NCI-H2029 (cell line): ENCODE measurements at regions not wholly inside any gene's neighbourhood (a gene's known extent, or its start where the extent isn't known, plus 50 kb on each side); places are given as distances from the start of the nearest gene placed in this dataset.
"Not testable (repeated sequence)": the region's sequence is repeated elsewhere in the genome, so short reads cannot be mapped to it uniquely, and the experiment has no call there.

Experiments
- DNase-seq: peaks from one replicate; lab custom pipeline; 2025; lab: John Stamatoyannopoulos, UW

DNA sequence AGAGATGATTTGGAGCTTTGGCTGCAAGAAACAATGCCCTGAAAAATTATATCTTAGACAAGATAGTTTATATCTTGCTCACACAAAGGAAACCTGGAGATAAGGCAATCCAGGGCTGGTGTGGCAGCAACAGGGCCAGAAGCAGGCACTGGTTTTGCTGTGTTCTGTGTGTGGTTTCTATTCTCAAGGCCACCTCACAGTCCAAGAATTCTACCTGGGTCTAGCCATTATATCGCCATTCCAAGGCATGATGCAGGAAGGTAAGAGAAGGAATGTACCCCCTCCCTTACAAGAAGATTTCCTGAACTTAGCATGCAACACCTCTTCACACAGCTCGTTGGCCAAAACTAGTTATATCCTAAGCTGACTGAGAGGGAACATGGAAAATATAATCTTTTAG is 74.5 kb upstream of the MEGF10 start:
- no peak for DNase-seq

DNA sequence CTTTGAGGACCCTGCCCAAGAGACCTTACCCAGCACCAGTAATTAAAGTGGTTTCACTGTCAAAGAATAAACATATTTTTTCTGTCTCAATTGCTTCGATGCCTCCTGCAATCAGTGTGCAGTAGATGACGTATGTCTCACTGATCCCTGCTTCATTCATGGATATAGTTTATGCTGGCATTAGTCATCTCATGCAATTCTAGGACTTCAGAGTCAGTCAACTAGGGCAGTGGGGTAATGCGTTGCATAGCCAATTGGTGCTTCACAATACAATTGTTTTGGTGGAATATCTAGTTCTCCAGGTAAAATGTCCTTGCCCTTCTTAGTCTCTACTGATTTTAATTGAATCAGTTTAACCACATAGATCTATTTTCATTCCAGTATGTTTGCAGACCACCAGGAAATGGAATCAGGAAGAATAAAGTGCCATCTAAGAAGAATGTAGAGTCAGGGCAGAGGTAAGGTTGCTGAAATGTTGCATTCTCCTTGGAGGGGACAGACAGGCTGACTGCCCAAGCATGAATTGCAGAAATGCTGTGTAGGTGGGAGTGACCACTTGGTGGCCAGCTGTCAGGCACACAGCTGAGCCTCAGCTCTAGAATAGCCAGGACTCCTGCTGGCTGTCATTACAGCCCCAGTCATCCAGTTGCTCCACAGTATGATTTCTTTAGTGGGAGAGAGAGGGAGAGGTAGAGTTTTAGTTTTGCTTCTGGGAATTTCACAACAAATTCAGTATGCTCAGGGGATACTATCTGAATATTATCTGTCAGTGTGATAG is 73.5 kb upstream of the MEGF10 start:
- no peak for DNase-seq

DNA sequence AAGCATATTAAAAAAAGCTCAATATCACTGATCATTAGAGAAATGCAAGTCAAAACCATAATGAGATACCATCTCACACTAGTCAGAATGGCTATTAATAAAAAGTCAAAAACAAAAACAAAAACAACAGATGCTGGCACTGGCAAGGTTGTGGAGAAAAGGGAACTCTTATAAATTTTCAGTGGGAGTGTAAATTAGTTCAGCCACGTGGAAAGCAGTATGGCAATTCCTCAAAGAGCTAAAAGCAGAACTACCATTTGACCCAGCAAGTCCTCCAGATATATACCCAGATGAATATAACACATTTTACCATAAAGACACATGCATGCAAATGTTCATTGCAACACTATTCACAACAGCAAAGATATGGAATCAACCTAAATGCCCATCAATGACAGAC is 68.7 kb upstream of the MEGF10 start:
- DNase-seq, result not testable (repeated sequence)

DNA sequence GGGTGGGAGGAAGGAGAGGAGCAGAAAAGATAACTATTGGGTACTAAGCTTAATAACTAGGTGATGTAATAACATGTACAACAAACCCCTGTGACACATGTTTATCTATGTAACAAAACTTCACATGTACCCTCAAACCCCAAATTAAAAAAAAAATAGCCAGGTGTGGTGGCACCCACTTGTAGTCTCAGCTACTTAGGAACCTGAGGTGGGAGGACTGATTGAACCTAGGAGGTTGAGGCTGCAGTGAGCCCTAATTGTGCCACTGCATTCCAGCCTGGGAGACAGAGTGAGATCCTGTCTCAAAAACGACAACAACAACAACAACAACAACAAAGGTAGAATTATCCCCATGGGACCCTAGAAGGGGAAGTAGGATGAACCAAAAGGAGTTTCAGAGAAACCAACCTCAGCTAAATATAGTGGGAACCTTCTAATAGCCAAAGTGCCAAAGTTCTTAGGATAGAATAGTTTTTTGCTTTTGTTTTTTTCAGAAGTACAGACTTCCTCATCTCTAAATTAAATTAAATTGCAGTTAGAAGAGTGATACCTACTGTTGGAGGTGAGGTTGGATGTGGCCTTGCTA is 67.9 kb upstream of the MEGF10 start:
- not testable (repeated sequence) for DNase-seq

DNA sequence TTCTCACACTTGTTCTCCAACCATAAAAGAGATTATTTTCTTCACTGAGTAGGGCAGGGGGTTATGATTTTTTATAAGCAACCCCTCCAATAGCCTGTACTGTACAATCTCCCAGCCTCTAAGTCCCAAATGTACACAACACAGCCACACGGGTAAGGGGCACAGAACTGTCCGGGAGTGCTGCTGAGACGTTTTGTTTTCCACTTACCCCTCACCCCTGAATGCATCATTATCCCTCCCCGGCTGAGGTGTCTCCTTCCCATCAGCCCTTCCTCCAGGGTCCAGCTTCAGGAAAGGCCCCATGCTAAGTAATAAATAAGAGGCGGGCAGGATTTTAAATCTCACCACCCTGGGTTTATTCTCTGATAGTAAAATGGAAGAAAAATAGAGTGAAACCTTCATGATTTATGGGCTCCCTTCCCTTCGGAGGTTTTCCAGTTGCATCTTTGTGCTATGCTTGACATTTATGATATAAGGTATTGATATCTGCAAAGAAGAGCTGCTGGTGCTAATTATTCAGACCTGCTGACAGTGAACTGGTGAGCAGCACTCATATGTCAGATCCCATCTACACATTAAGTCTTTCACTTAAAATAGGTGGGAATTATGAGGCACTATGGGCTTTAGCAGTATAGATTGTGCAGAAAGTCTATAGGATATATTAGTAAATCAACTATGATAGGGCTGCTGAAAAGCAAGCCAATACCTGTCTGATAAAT is 67.2 kb upstream of the MEGF10 start:
- DNase-seq, result no peak

DNA sequence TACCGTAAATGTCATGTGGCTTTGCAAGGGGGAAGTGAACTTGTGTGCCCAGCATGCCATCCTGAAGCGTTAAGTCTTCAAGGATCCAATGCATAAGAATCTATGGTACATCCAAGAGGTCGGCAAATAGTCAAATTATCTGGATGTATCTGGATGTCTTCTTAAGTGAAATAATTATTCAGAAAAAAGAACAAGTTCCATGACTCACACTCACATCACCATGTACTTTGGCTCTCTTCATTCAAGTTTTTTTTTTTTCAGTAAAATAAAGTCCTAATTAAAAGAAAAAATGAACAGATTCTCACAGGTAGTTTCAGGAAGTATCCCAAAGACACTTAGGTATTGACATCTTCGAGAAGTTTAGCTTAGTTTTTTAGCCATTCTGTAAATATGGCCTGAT is 62.7 kb upstream of the MEGF10 start:
- DNase-seq, result no peak

DNA sequence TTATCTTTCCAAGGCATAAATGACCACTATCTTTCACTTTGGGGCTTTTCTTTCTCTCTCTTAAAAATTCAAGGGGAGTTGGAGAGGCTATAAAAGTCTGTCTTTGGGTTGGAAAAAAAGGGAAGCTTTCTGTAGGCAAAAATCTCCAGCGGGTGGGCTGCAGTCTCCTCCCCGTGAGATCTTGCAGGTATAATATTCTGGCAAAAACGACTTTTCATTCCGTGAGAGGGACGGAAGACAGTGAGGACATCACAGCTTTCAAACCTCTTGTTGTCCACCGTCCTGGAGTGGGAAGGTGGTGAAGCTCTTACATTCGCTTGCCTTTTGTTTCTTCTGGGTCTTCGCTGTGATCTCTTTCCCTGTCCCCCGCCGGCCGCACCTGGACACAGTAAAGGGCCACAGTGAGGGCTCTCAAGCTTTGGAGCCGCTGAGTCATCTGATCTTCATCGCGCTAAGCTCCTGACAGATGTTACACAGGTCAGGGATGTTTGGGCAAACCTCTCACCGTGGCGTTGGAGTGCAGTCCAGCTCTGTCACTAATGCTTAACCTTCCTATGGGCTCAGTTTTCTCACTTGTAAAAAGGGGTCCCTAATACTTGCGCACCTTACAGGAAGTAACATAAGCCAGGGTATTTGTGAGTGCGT is 61.9 kb upstream of the MEGF10 start:
- DNase-seq, result peak; percentile 52

DNA sequence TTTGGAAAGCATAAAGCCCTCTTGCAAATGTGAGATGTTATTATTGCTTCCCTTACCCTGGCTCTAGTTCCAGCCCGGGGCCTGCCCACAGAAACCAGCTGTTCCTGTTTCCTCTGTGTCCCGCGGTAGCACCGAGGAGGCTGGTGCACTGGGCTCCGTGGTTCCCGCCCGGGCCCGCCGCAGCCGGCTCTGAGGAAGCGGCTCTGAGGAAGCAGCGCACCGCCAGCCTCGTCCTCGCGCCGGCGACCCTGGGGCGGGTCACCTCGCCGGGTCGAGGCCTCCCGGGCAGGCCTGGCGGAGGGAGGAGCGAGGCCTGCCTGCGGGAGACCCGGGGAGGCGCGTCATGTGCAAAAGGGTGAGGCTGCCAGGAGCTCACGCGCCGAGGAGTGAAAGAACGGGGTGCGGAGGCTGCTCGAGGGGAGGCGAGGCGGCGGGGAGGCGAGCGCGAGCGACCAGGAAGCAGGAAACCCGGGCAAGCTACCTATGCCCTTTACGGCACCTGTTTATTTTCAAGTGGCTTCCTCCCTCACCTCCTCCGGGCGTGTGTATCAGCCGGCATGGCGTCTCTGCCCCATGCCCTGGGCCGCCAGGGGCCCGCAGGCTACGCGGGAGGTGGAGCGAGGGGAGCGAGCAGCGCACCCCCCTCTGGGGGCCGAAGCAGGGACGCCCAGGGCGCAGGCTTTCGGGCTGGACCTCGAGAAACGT is 61.3 kb upstream of the MEGF10 start:
- peak; percentile 63 for DNase-seq

DNA sequence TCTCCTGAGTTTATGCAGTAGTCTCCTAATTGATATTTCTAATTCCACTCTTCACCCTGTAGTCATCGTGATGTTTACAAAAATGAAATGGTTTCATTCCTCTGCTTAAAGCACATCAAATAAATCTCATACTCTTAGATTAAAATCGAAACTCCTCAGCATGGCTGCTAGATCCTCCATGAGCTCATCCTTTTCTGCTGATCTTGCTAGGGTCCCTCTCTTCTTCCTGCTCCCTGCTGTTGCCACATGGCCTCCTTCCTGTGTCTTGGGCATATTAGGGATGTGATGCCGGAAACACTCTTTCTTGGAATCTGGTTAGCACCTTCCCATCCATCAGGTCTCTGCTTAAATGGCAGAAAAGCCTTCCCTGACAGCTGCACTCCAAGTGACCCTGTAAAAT is 59.5 kb upstream of the MEGF10 start:
- no peak for DNase-seq

DNA sequence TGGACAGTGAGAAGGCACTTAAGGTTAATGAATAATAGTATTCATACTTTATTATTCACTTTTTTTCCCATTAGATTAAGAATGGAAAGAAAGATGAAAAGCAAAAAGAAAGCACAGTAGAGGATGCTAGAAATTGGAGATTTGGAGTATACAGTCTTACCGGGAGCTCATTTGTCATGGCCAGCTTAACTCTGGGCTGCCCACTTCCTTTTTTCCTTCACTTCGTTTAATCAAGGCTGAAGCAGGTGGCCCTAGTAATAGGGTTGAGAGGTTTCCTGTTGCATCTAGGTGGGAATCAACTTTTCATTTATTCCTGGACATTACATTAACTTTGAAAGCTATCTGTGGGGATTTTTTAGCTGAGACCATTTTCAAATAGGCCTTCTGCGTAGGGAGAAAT is 57.0 kb upstream of the MEGF10 start:
- no peak for DNase-seq

DNA sequence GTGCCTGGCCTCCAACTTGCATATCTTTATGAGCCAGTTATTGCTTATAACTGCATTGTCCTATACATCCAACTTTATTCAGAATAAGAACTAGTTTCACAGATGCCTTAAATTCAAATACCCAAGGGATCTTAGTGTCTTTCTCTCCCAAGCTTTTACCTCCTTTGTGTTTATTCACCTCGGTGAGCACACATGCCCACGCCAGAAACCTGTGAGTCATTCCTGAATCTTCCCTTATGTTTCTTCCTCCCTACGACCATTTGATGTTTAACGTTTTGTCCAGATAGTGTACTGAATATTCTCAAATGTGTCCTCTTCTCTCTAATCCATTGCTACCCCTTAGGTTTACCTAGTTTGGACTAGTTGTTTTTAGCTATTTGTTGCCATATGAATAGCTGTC is 55.5 kb upstream of the MEGF10 start:
- DNase-seq, result no peak

DNA sequence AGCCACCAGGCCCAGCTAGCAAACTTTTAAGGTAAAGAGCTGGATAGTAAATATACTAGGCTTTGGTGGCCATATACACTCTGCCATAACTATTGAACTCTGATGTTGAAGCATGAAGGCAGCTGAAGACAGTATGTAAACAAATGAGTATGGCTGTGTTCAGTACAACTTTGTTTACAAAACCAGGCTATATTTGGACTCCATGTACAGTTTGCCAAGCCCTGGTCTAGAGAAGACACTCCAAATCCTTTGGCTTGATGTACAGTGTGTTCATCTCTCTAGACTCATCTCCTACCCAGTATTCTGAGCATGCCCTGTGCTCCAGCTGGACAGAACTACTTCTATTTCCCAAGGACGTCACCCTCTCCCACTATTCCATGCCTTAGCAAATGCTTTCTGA is 54.3 kb upstream of the MEGF10 start:
- no peak for DNase-seq
